ENCODE measurements at regions not wholly inside any gene's neighbourhood (a gene's known extent, or its start where the extent isn't known, plus 50 kb on each side); places are given as distances from the start of the nearest gene placed in this dataset.
"Not testable (repeated sequence)": the region's sequence is repeated elsewhere in the genome, so short reads cannot be mapped to it uniquely, and the experiment has no call there.

- not testable (repeated sequence) for H3K9me3 ChIP-seq (ENCODE audit: low read depth, low read length); H3K27ac ChIP-seq; DNase-seq (ENCODE audit: low read depth, low spot score); H3K36me3 ChIP-seq (ENCODE audit: insufficient read depth, low read length); H3K4me3 ChIP-seq; H3K9ac ChIP-seq (ENCODE audit: insufficient read length)
These were observed 4445.7 kb upstream of the TPTE start for GRCh38 chr21:6075627-6076208.

DNA sequence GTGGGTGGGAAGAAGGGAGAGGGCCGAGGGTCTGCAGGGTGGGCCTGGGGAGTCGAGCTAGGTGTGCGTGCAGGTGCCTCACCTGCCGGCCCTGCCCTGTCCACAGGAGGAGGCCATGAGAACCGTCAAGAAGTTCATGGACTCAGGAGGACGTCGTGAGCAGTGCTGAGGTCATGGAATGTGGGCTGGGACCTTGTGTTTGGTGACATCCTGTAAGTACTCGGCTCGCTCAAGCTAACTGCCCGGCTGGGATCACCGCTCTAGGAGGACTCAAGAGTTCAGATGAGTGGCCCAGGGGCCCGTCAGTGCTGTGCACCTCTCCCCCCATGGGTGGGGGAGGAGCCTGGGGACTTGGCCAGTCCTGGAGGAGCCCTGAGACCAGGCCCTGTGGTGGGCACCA lies 4444.0 kb upstream of the TPTE start:
- DNase-seq (ENCODE audit: low read depth, low spot score); H3K9me3 ChIP-seq (ENCODE audit: low read depth, low read length); H3K27ac ChIP-seq; H3K36me3 ChIP-seq (ENCODE audit: insufficient read depth, low read length); H3K4me3 ChIP-seq; H3K9ac ChIP-seq (ENCODE audit: insufficient read length): not testable (repeated sequence)

- not testable (repeated sequence) for H3K4me3 ChIP-seq
These were observed 4442.5 kb upstream of the TPTE start for GRCh38 chr21:6078902-6079301.

GRCh38 chr21:6080941-6081655 lies 4440.3 kb upstream of the TPTE start:
- not testable (repeated sequence) for H3K9ac ChIP-seq (ENCODE audit: insufficient read length); H3K27ac ChIP-seq; H3K36me3 ChIP-seq (ENCODE audit: insufficient read depth, low read length); DNase-seq (ENCODE audit: low read depth, low spot score); H3K9me3 ChIP-seq (ENCODE audit: low read depth, low read length); H3K4me3 ChIP-seq

More at GRCh38 chr21:6078902-6079301, 4442.5 kb upstream of the TPTE start:
- H3K36me3 ChIP-seq (ENCODE audit: insufficient read depth, low read length); H3K27ac ChIP-seq; H3K9ac ChIP-seq (ENCODE audit: insufficient read length); H3K9me3 ChIP-seq (ENCODE audit: low read depth, low read length); DNase-seq (ENCODE audit: low read depth, low spot score): not testable (repeated sequence)

DNA sequence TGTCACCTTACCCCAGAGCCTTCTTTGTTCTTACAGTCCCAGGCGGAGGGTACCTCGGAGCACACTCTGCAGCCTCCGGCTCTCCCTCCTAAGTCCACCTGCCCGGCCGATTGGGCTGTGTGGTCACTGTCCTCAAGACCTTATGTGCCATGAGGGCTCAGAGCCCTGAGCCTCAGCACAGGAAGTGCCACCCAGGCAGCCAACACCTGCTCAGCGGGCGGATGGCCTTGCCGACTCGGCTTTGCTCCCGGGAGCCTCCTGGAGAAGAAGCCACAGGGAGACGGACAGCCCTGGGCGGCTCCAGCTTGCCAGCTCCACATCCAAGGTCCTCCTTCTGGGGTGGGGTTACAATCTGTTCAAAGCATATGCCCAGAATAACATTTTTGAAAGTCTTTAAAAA lies 4439.2 kb upstream of the TPTE start:
- H3K4me3 ChIP-seq; DNase-seq (ENCODE audit: low read depth, low spot score); H3K27ac ChIP-seq; H3K9ac ChIP-seq (ENCODE audit: insufficient read length); H3K36me3 ChIP-seq (ENCODE audit: insufficient read depth, low read length); H3K9me3 ChIP-seq (ENCODE audit: low read depth, low read length): not testable (repeated sequence)

GRCh38 chr21:6083574-6084120 lies 4437.7 kb upstream of the TPTE start:
- H3K36me3 ChIP-seq (ENCODE audit: insufficient read depth, low read length); DNase-seq (ENCODE audit: low read depth, low spot score): not testable (repeated sequence)

GRCh38 chr21:6086038-6086437 lies 4435.3 kb upstream of the TPTE start:
- H3K9me3 ChIP-seq (ENCODE audit: low read depth, low read length); H3K9ac ChIP-seq (ENCODE audit: insufficient read length); H3K4me3 ChIP-seq; DNase-seq (ENCODE audit: low read depth, low spot score); H3K36me3 ChIP-seq (ENCODE audit: insufficient read depth, low read length); H3K27ac ChIP-seq: not testable (repeated sequence)

More at GRCh38 chr21:6083574-6084120, 4437.7 kb upstream of the TPTE start:
- not testable (repeated sequence) for H3K9ac ChIP-seq (ENCODE audit: insufficient read length); H3K4me3 ChIP-seq; H3K27ac ChIP-seq; H3K9me3 ChIP-seq (ENCODE audit: low read depth, low read length)

DNA sequence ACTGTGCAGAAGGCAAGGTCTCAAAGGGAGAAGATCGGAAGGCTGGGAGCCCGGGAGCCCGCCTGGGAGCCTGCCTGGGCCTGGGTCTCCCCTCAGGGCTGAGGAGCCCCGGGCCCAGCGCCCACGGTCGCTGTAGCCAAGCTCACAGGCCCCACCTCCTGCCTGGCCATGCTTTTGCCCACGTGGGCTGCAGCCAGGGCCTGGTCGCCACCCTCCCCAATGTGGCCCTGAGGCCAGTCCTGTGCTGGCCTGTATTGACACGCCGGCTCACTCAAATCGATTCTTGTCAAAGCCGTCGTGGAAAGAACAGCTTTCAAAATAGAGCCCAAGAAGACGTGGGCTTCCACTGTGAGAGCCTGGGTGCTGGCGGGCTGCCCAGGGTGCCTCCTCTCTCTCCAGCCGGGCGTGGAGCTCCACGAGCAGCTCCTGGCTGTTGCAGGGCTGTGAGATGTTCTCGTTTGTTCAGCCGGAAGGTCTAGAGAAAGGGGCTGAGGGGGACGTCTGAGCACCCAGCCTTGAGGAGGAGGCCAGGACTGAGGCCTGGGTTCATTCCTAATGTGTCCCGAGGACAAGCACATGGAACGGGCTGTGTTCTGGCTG lies 4433.7 kb upstream of the TPTE start:
- not testable (repeated sequence) for H3K9ac ChIP-seq (ENCODE audit: insufficient read length)

GRCh38 chr21:6090286-6090908 lies 4431.0 kb upstream of the TPTE start:
- not testable (repeated sequence) for DNase-seq (ENCODE audit: low read depth, low spot score); H3K9me3 ChIP-seq (ENCODE audit: low read depth, low read length); H3K9ac ChIP-seq (ENCODE audit: insufficient read length); H3K36me3 ChIP-seq (ENCODE audit: insufficient read depth, low read length); H3K4me3 ChIP-seq; H3K27ac ChIP-seq

More for the DNA sequence above, 4433.7 kb upstream of the TPTE start:
- not testable (repeated sequence) for H3K36me3 ChIP-seq (ENCODE audit: insufficient read depth, low read length); DNase-seq (ENCODE audit: low read depth, low spot score); H3K27ac ChIP-seq; H3K9me3 ChIP-seq (ENCODE audit: low read depth, low read length); H3K4me3 ChIP-seq

DNA sequence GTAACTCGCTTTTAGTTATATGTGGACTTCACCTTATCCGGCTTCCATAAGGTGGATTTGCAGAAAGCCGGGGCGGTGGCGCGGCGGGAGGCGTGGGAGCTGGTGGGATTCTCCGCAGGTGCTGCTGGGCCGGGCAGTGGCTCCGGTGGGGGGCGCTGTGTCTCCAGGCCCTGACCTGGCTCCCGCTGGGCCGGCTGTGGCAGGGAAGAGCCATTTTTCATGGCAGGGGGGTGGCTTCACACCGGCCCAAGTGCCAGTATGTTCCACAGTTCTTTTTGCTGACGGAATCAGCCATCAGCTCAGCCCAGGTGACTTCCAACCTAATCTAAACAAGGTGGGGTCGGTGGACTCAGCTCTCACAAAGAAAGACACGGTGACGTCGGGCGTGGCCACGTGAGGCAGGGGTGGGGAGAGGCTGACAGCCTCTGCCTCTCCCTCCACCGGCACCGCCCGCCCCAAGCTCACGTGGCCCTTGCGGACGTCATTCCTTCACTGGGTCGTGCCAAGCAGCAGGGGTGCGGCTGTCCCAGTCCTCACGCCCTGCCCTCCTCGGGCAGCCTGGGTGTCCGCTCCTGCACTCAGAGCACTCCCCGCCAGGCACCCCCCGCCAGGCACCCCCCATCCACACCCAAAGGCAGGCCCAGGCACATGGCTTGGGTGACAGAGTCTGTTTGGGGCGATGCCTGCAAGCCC lies 4429.9 kb upstream of the TPTE start:
- H3K4me3 ChIP-seq; H3K9me3 ChIP-seq (ENCODE audit: low read depth, low read length); H3K36me3 ChIP-seq (ENCODE audit: insufficient read depth, low read length); H3K27ac ChIP-seq; DNase-seq (ENCODE audit: low read depth, low spot score); H3K9ac ChIP-seq (ENCODE audit: insufficient read length): not testable (repeated sequence)

GRCh38 chr21:6092401-6092800 lies 4429.0 kb upstream of the TPTE start:
- DNase-seq (ENCODE audit: low read depth, low spot score); H3K9ac ChIP-seq (ENCODE audit: insufficient read length); H3K4me3 ChIP-seq; H3K36me3 ChIP-seq (ENCODE audit: insufficient read depth, low read length); H3K9me3 ChIP-seq (ENCODE audit: low read depth, low read length); H3K27ac ChIP-seq: not testable (repeated sequence)

GRCh38 chr21:6093419-6093818 lies 4428.0 kb upstream of the TPTE start:
- H3K36me3 ChIP-seq (ENCODE audit: insufficient read depth, low read length); DNase-seq (ENCODE audit: low read depth, low spot score); H3K27ac ChIP-seq; H3K9ac ChIP-seq (ENCODE audit: insufficient read length); H3K4me3 ChIP-seq; H3K9me3 ChIP-seq (ENCODE audit: low read depth, low read length): not testable (repeated sequence)

DNA sequence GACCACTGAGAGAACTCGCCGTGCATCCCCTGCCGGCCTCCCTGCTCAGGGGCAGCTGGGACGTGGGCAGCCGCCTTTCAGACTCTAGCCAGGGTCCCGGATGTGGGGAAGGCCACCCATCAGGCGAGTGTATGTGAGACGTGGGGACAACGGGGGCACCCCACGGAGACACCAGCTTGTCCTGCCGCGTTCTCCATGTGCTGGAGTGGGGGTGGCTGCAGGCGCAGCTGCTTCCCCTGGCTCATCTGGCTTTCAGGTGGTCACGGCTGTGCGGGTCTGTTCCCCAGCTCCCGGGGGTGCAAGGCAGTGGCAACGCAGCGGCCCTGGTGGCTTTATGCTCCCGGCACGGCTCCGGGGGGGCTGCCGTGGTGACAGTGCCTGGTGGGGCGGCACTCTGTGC lies 4427.5 kb upstream of the TPTE start:
- not testable (repeated sequence) for H3K9ac ChIP-seq (ENCODE audit: insufficient read length); H3K4me3 ChIP-seq; H3K36me3 ChIP-seq (ENCODE audit: insufficient read depth, low read length); H3K9me3 ChIP-seq (ENCODE audit: low read depth, low read length); H3K27ac ChIP-seq; DNase-seq (ENCODE audit: low read depth, low spot score)

GRCh38 chr21:6095304-6095703 lies 4426.1 kb upstream of the TPTE start:
- H3K36me3 ChIP-seq (ENCODE audit: insufficient read depth, low read length); H3K9me3 ChIP-seq (ENCODE audit: low read depth, low read length); H3K27ac ChIP-seq; DNase-seq (ENCODE audit: low read depth, low spot score); H3K4me3 ChIP-seq; H3K9ac ChIP-seq (ENCODE audit: insufficient read length): not testable (repeated sequence)

All from SK-N-MC (cell line).